SIG-M5 treated with dmso at 0.1 percent for 504 hours (cell line): ENCODE measurements at regions not wholly inside any gene's neighbourhood (a gene's known extent, or its start where the extent isn't known, plus 50 kb on each side); places are given as distances from the start of the nearest gene placed in this dataset.
A peak's percentile ranks its signal among the peaks of the same experiment; 100 is the strongest.

Source experiments
- DNase-seq: peaks from one replicate; lab custom pipeline; 2025; ENCODE audit not compliant: unreplicated experiment; lab: John Stamatoyannopoulos, UW

DNA sequence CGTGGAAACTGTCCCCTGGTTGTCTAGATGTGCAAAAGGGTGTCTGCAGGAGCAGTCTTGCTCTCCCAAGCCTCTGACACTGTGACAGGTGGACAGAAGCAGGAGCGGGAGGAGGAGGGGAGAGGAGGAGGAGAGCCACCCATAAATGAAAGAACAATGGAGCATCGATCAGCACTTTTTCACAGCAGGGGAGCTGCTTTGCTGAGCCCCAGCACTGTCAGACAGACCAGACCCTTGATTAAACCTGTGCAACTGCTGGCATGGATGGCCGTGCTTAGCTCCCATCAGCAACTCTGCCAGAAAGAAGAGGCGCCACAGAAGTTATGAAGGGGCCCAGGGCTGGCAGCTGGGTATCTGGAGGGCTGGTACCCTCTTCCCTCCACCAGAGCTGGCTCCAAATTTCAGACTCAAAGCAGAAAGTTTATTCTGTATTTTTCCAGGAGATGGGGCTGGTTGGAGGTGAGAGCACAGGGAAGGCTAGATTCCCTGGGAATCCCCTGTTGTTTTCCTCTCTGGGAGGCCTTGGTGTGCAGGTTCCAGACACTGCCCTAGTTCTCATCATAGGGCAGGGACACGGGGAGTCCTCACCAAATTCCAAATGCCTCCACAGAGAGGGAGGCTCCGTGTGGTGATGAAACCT is 1192.2 kb downstream of the UQCRFS1 start:
- DNase-seq, result no peak

GRCh38 chr19:28019901-28020300 is 1193.0 kb downstream of the UQCRFS1 start:
- no peak for DNase-seq

GRCh38 chr19:28019371-28019770 is 1193.6 kb downstream of the UQCRFS1 start:
- no peak for DNase-seq

- no peak for DNase-seq
Measured at GRCh38 chr19:28018499-28018898, 1194.5 kb downstream of the UQCRFS1 start.

DNA sequence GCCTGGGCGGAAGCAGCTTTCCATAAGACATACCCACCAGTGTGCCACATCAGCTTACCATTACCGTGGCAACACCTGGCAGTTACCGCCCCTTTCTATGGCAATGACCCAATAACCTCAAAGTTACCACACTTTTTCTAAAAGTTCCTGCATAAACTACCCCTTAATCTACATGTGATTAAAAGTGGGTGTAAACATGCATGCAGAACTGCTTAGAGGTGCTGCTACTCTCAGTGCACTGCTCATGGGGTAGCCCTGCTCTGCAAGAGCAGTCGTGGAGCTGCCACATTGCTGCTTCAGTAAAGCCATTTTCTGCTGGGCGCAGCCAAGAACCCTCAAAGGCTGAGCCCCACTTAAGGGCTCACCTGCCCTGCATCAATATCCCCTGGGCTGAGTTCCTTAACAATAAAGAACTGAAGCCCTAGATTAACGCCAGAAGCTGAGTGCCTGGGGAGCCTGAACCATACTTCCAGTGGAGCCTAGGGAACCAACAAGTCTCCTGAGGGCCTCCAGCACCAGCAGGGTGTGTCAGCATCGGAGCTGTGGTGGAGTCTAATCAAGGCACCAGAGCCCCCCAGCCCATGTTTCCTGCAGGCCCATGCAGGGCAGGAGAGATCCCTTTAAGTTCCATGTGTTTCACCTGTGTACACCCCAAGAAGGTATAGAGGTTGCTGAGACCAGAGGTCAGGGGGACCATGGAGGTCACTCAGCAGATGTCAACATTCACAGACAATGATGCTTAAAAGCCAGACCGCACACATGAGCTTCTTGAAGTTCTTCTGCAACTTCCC is 1198.1 kb downstream of the UQCRFS1 start:
- DNase-seq, result no peak

DNA sequence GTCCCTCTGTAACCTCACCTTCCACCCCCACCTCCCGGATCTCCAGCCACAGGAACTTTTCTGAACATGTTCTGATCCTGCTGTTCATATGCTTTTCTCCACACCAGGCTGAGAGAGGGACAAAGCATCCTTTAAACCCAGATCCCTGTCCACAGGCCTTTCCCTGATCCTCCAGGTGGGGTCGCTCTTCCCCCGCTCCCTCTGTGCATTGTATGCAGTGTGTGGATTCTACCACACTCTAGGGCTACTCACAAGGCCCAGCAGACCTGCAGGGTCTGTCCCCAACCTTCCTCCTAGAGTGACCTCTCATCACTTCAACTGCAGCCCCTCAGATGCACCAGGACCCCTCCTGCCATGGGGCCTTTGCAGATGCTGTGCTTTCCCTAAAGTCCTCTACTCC is 1200.6 kb downstream of the UQCRFS1 start:
- no peak for DNase-seq

GRCh38 chr19:28010656-28011055 is 1202.3 kb downstream of the UQCRFS1 start:
- no peak for DNase-seq

DNA sequence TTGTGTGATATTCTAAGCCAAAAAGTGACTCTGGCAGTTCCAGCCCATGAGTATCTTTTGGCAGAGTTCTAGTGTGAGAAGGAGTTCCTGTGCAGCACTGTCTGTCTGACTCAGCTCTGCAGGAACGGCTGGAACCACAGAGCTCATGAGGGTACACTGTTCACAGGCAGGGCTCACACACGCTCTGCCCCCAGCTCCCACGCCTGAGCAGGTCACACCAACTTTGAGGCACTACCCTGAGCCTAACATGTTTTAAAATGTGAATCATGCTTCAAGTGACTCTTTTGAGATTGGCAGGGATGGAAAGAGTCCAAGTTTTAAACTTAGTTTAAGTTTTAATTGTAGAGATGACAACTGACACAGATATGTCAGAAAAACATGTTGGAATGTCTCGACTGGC is 1203.3 kb downstream of the UQCRFS1 start:
- no peak for DNase-seq

DNA sequence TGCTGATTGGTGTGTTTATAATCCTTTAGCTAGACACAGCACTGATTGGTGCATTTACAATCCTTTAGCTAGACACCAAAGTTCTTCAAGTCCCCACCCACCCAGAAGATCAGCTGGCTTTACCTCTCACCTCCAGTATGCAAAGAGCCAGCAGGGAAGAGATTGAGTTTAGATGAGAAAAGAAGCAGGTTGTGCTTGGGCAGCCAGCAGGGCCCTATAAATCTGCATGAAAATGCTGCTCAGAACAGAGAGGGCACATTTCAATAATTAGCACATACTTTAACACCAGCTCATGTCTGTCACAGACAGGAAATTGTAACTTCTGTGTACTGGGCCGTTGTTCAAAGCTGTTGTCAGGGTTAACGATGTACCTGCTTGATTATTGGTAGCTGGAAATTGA is 1204.3 kb downstream of the UQCRFS1 start:
- no peak for DNase-seq

- DNase-seq, result no peak
Measured at GRCh38 chr19:28003543-28003942, 1209.4 kb downstream of the UQCRFS1 start.

DNA sequence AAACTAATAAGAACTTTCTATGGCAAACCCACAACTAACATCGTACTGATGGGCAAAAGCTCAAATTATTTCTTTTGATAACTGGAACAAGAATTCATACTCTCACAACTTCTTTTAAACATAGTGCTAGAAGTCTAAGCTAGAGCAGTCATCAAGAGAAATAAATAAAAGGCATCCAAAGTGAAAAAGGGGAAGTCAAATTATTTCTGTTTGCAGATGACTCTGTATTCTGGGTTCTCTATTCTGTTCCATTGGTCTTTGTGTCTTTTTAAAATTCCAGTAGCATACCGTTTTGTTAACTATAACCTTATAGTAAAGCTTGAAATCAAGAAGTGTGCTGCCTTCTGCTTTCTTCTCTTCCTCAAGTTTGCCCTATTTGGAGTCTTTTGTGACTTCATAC is 1215.9 kb downstream of the UQCRFS1 start:
- no peak for DNase-seq

DNA sequence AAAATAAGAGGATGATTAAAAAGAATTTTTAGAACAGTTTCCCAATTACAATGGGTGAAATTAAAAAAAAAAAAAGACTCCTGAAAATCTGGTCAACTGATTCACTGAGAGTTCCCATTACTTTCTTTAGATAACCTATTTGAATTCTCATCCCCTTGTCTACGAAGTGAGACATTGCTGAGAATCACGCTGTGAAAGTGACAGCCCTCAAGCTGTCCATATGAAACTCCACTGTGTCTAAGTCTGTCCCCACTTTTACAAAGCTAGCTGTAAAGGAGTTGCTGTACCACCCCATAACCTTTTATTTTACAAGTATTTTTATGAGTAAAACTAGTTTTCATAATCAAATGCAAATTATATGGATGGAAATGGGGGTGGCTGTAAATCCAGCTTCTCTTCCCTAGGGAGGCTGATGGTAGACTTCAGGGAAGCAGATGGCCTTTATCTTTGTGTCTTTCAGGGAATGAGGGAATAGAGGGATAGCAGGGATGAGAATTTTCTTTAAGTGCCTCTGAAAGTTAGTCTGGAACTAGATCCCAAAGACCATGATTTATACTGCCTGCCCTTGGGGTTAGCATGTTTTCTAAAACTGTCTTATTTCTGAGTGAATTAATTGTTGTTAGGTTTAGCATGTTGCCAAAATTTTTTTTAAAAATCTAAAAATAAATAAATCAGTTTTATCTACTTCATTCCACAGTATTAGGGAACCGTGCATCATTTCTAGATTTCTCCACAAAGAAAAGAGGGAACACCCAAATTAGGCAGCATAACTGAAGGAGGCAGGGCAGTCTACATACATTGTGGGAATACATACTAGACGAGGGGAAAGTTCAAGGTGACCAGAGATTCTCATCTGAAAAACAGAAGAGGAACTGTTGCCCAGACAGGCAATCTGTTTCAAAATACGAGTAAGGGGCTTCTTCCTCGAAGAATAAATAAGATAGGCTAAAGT is 1219.1 kb downstream of the UQCRFS1 start:
- no peak for DNase-seq

- DNase-seq, result no peak
Measured at GRCh38 chr19:27986299-27986698, 1226.7 kb downstream of the UQCRFS1 start.

- DNase-seq, result no peak
Measured at GRCh38 chr19:27975419-27976005, 1237.4 kb downstream of the UQCRFS1 start.

GRCh38 chr19:27974082-27974513 is 1238.9 kb downstream of the UQCRFS1 start:
- peak; percentile 1 for DNase-seq

GRCh38 chr19:27972291-27973040 is 1240.5 kb downstream of the UQCRFS1 start:
- DNase-seq, result no peak

DNA sequence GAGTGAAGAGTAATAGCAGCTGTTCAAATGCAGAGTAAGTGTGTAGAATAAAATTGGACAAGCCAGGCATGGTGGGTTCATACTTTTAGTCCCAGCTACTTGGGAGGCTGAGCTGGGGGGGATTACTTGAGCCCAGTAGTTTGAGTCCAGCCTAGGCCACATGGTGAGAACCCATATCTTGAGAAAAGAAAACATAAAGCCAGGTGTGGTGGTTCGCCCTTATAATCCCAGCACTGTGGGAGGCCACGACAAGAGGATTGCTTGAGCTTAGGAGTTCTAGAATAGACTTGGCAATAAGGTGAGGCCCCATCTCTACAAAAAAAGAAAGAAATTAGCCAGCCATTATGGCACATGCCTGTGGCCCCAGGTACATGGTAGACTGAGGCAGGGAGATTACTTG is 1241.1 kb downstream of the UQCRFS1 start:
- DNase-seq, result no peak

DNA sequence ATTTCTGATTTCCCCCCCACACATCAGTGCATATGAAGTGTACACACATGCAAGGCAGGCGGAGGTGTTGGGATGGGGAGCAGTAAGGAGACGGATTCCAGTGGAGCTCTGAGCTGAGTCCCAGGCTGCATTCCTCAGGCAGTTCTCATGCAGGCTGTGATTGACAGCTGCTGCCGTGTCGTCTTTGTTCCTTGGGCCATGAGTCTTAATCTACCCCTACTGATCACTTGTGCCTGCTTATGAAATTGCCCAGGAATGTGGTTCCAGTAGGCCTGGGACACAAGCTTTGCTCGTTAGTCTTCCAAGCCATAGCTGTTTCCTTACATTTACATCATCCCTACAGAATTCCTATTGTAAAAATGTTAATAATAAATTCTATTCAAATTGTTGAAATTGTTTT is 1241.9 kb downstream of the UQCRFS1 start:
- DNase-seq, result no peak

- DNase-seq, result peak; percentile 3
Measured at GRCh38 chr19:27966390-27966816, 1246.5 kb downstream of the UQCRFS1 start.

DNA sequence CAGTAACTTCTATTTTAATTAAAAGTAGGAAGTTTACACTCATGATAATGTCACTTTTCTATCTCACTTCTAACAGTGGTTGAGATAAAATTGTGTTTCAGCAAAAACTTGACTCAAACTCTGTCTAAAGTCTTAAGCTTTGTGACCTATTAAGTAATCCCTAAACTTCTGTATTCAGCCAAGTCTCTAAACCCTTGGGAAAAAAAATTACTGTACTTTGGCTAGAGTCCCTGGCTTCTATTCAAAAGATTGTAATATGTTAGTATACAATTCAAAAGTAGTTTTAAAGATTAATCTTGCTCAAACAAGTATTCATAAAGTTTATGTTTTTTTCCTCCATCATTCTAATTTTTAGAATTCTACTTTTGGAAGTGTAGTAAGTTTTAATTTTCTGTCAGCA is 1248.8 kb downstream of the UQCRFS1 start:
- no peak for DNase-seq
